Kidney (tissue), 10 donors: ENCODE measurements at regions not wholly inside any gene's neighbourhood (a gene's known extent, or its start where the extent isn't known, plus 50 kb on each side); places are given as distances from the start of the nearest gene placed in this dataset.
A peak's percentile ranks its signal among the peaks of the same experiment; 100 is the strongest.
"Not testable (repeated sequence)": the region's sequence is repeated elsewhere in the genome, so short reads cannot be mapped to it uniquely, and the experiment has no call there.

Experiments used
- DNase-seq, 5 donors: peaks; one replicate each; pipeline ENCODE4 v3.0.0-alpha.2; 2013 to 2020
- FAIRE-seq: peaks from 2 replicates; lab custom pipeline; 2012; peaks lifted over from hg19 to GRCh38; lab: Jason Lieb, UNC
- H3K27ac ChIP-seq, 2 donors: one replicate each; pipeline ENCODE4 v1.7.0; 2013; ENCODE audit warnings: low read depth in 2 of 2, low read length in 2 of 2, inconsistent platforms in 1 of 2
- H3K27me3 ChIP-seq: one replicate; pipeline ENCODE4 v1.7.1; 2013; ENCODE audit warnings: low read length, inconsistent platforms; ENCODE audit not compliant: control insufficient read depth, insufficient read depth
- H3K36me3 ChIP-seq, 3 donors: one replicate each; pipeline versions ENCODE4 v1.7.0 to v1.7.1; 2013; ENCODE audit warnings: low read length in 3 of 3, control low read depth in 1 of 3, inconsistent platforms in 1 of 3; ENCODE audit not compliant: insufficient read depth in 3 of 3, control insufficient read depth in 2 of 3
- H3K4me1 ChIP-seq, 3 donors: one replicate each; pipeline versions ENCODE4 v1.7.0 to v1.7.1; 2013; ENCODE audit warnings: low read length in 3 of 3, inconsistent platforms in 1 of 3, low read depth in 1 of 3; ENCODE audit not compliant: control insufficient read depth in 2 of 3, insufficient read depth in 2 of 3
- H3K4me3 ChIP-seq, 3 donors: one replicate each; pipeline versions ENCODE4 v1.7.0 to v1.8.1; 2013; ENCODE audit warnings: low read length in 3 of 3, control low read depth in 1 of 3, inconsistent platforms in 1 of 3
- H3K9ac ChIP-seq, 3 donors: one replicate each; pipeline versions ENCODE4 v1.7.0 to v1.7.1; 2013; ENCODE audit warnings: low read length in 3 of 3, control low read depth in 1 of 3, inconsistent platforms in 1 of 3
- H3K9me3 ChIP-seq, 3 donors: one replicate each; pipeline versions ENCODE4 v1.7.0 to v1.7.1; 2013; ENCODE audit warnings: low read length in 3 of 3, control low read depth in 1 of 3, inconsistent platforms in 1 of 3; ENCODE audit not compliant: control insufficient read depth in 2 of 3, insufficient read depth in 1 of 3
- intact Hi-C: fragments of 100-400 bp; cut with DNase I; formaldehyde crosslinking; loops from one replicate; pipeline ENCODE4 v1.11.1; 2022
- donor health status: control.
- donor health status: control.
- donor health status: DM: yes; HTN: yes; CAD: no.
- donor health status: Normal renal cell carcinoma (clear cell type).

DNA sequence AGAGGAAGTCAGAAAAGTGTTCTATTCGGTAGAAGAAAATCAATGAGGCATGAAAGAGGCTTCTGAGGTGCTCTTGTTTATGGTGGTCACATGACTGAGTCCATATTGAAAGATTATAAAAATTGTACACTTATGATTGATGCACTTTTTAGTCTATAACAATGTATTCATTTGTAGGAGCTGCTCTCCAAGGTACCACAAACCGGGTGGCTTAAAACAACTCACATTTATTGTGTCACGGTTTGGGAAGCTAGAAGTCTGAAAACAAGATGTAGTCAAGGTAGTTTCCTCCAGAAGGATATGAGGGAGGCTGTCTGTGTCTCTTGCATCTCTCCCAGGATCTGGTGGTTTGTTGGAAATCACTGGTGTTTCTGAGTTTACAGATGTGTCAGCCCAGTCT, 86.6 kb upstream of the NIPA1 start:
- intact Hi-C loops, H3K4me3 ChIP-seq, DNase-seq, H3K9me3 ChIP-seq, FAIRE-seq, H3K27me3 ChIP-seq, H3K36me3 ChIP-seq, H3K9ac ChIP-seq, H3K27ac ChIP-seq, H3K4me1 ChIP-seq: not testable (repeated sequence)

- H3K27me3 ChIP-seq, H3K9me3 ChIP-seq, H3K4me1 ChIP-seq, H3K27ac ChIP-seq, FAIRE-seq, H3K4me3 ChIP-seq, intact Hi-C loops, H3K9ac ChIP-seq, H3K36me3 ChIP-seq: not testable (repeated sequence)
- peak in 1 of 5 donors; percentile 29 for DNase-seq
Measured at GRCh38 chr15:22710831-22711341, 75.6 kb upstream of the NIPA1 start.

GRCh38 chr15:22713933-22714332, 72.5 kb upstream of the NIPA1 start:
- H3K36me3 ChIP-seq, FAIRE-seq, H3K4me1 ChIP-seq, intact Hi-C loops, DNase-seq, H3K9me3 ChIP-seq, H3K27ac ChIP-seq, H3K4me3 ChIP-seq, H3K27me3 ChIP-seq, H3K9ac ChIP-seq: not testable (repeated sequence)

DNA sequence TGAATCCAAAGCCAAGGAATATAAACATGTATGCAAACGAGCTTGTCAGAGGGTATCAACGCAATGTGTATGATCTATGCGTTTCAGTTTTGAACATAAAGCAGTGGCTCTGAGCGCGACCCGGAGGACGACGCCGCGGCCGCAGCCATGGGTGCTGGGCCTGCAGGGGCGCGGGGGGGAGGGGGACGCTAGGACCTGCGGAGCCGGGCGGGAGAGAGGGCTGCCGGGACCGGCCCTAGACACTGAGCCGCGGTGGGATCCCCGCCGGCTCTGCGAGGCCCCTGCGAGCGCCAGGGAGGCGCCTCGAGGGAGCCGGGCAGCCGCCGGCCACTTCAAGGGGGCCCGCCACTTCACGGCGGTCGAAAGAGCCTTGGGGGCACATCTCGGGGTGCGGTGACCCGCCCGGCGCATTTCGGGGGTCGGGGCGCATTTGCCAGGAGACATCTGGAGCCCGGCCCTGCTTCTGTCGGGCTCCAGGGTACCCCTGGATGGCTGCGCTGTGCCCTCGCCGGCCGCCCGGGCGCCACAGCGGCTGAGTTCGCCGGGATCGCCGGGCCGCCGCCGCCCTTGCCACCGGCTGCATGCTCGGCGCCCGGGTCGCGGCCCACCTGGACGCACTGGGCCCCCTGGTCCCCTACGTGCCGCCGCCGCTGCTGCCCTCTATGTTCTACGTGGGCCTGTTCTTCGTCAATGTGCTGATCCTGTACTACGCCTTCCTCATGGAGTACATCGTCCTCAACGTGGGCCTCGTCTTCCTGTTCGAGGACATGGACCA, 71.9 kb upstream of the NIPA1 start:
- H3K9ac ChIP-seq, H3K27ac ChIP-seq, H3K4me1 ChIP-seq, H3K27me3 ChIP-seq, FAIRE-seq, H3K36me3 ChIP-seq, intact Hi-C loops, H3K9me3 ChIP-seq, H3K4me3 ChIP-seq: not testable (repeated sequence)
- peak in 3 of 5 donors; percentile 7 to 29 (median 10) for DNase-seq

DNA sequence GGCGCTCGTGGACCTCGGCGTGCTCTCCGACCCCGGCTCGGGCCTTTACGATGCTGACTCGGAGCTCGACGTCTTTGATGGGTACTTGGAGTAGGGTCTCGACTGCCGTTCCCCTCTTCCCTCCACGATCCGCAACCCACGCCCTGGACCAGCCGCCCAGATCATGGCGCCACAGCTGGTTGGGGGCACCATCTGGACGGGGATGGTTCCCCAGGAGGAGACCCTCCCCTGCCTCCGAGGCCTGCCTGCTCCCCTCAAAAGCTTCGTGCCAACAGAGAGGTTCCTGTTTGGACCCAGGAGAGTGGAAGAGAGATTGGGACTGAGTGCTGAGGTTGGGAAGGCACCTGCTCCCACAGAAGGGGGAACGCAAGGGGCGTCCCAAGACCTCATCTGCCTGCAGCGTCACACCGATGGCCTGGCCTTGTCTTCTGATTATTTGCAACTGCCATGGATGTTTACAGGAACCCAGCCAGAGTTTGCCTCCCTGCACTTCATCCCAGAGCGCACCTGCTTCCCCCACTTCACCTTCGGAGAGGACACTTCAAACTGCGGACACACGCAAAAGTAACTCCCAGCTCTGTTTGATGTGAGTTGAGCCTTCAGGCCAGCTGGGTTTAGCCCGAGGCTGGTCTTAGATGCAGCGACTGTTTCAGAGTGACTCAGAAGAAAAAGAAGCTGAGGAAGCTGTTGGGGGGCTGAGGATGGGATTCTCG, 71.2 kb upstream of the NIPA1 start:
- not testable (repeated sequence) for H3K27ac ChIP-seq

More for the DNA sequence above, 71.2 kb upstream of the NIPA1 start:
- FAIRE-seq, H3K27me3 ChIP-seq, H3K36me3 ChIP-seq, H3K9me3 ChIP-seq, H3K4me3 ChIP-seq, intact Hi-C loops, H3K9ac ChIP-seq, H3K4me1 ChIP-seq: not testable (repeated sequence)
- peak in 1 of 5 donors; percentile 23 for DNase-seq
